Activated B cell treated with CpG ODN at 0.5 μM for 24 hours (primary cell): ENCODE measurements at regions not wholly inside any gene's neighbourhood (a gene's known extent, or its start where the extent isn't known, plus 50 kb on each side); places are given as distances from the start of the nearest gene placed in this dataset.

Experiments
- ATAC-seq: fragments of 200-7000 bp; cut with Tn5 transposase; one replicate; pipeline ENCODE4 v1.10.0; 2021; ENCODE audit warnings: low read depth, mild to moderate bottlenecking, moderate library complexity
- CTCF ChIA-PET: fragments of 350-600 bp; sonication (Branson Sonifier 250); formaldehyde crosslinking; loops from one replicate; lab custom pipeline; 2021; ENCODE audit warnings: antibody characterized with exemption; lab: Charles Lee
- POLR2A ChIA-PET: fragments of 350-600 bp; sonication (Branson Sonifier 250); formaldehyde crosslinking; loops from one replicate; lab custom pipeline; 2021; ENCODE audit warnings: antibody characterized with exemption; lab: Charles Lee
- DNase-seq: peaks from one replicate; pipeline ENCODE4 v3.0.0; 2022
- H3K27ac Mint-ChIP-seq: one replicate; pipeline ENCODE4 v1.8.0; 2020; ENCODE audit warnings: mixed read lengths
- H3K27me3 Mint-ChIP-seq: one replicate; pipeline ENCODE4 v1.8.0; 2021; ENCODE audit warnings: mixed read lengths
- H3K36me3 Mint-ChIP-seq: one replicate; pipeline ENCODE4 v1.8.0; 2021; ENCODE audit warnings: low read depth, mixed read lengths
- H3K4me1 Mint-ChIP-seq: one replicate; pipeline ENCODE4 v1.8.0; 2021; ENCODE audit warnings: mixed read lengths
- H3K4me3 Mint-ChIP-seq: one replicate; pipeline ENCODE4 v1.8.0; 2020; ENCODE audit warnings: mild to moderate bottlenecking, mixed read lengths
- H3K9me3 Mint-ChIP-seq: one replicate; pipeline ENCODE4 v1.8.0; 2020; ENCODE audit warnings: mixed read lengths
- CTCF ChIP-seq: fragments of 200-600 bp; IDR thresholded peaks from one replicate; pipeline ENCODE4 v1.8.0; 2022; ENCODE audit warnings: antibody characterized with exemption, mild to moderate bottlenecking
- intact Hi-C: fragments of 100-400 bp; cut with micrococcal nuclease; formaldehyde crosslinking; loops from one replicate; pipeline ENCODE4 v1.15.1; 2024

- H3K9me3 Mint-ChIP-seq = peaks cover 2% of the 10 kb centered on the region
- CTCF ChIA-PET = no interaction called here
- POLR2A ChIA-PET = interaction anchor here (0.6 kb wide), 1 partner anchor 310 kb away, joined by 3 read pairs; no protein-coding TSS in a partner anchor
- H3K36me3 Mint-ChIP-seq = no peaks in the 10 kb centered on the region
- ATAC-seq (peak; percentile 65), DNase-seq (no peak)
- TF ChIP-seq CTCF = no peak
- H3K4me3 Mint-ChIP-seq = peak overlapping the region; percentile 59
- no peaks in the 10 kb centered on the region for H3K4me1 Mint-ChIP-seq
- no peaks in the 10 kb centered on the region for H3K27me3 Mint-ChIP-seq
- intact Hi-C loops = no loop called here
- no peak overlapping the region for H3K27ac Mint-ChIP-seq
Observed at GRCh38 chr3:19702416-19703078, 231.5 kb downstream of the EFHB start.

DNA sequence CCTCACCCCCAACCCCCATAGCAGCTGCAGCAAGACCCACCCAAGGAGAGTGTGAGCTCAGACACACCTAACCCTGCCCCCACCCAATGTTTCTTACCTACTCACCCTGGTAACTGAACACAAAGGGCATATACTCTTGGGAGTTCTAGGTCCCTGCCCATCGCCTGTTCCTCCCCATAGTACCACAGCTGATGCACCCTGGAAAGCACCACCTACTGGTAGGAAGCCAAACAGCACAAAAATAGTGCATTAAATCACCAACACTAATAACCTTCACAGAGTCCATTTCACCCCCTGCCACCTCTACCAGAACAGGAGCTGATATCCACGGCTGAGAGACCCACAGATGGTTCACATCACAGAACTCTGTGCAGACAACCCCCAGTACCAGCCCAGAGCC lies 245.2 kb downstream of the EFHB start:
- intact Hi-C loops = no loop called here
- TF ChIP-seq CTCF = no peak
- Mint-ChIP-seq H3K4me1 (no peaks in the 10 kb centered on the region), H3K4me3 (no peak overlapping the region), H3K36me3 (peaks cover 4% of the 10 kb centered on the region), H3K27ac (no peak overlapping the region), H3K9me3 (peaks cover 34% of the 10 kb centered on the region), H3K27me3 (peaks cover 2% of the 10 kb centered on the region)
- DNase-seq (no peak), ATAC-seq (no peak)
- ChIA-PET CTCF (no interaction called here), POLR2A (no interaction called here)

DNA sequence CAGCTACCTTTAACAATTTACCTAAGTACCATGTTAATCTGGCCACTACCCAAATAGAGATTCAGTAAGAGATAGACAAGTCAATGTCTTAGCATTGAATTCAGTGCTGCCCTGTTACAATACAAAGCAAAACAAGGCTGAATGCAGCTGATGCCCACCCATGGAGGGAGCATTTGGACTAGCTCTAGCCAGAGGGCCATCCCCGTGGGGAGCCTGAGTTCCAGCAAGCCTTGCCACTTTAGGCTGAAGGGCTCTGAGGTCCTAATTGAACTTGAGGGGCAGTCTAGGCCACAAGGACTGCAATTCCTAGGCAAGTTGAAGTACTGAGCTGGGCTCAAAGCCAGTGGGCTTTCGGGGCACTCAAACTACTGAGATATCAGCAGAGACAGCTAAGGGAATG lies 265.9 kb downstream of the EFHB start:
- Mint-ChIP-seq H3K4me1 (no peaks in the 10 kb centered on the region), H3K27ac (no peak overlapping the region), H3K4me3 (no peak overlapping the region), H3K9me3 (no peaks in the 10 kb centered on the region), H3K36me3 (no peaks in the 10 kb centered on the region), H3K27me3 (no peaks in the 10 kb centered on the region)
- TF ChIP-seq CTCF = no peak
- ChIA-PET CTCF (interaction anchor here (1.7 kb wide), 1 partner anchor 321 kb away, joined by 5 read pairs; no protein-coding TSS in a partner anchor), POLR2A (no interaction called here)
- DNase-seq (no peak), ATAC-seq (no peak)
- intact Hi-C loops = no loop called here

- CTCF ChIA-PET = no interaction called here
- no peak for ATAC-seq
- DNase-seq = no peak
- Mint-ChIP-seq H3K27ac (no peak overlapping the region), H3K4me1 (no peaks in the 10 kb centered on the region), H3K27me3 (peaks cover 2% of the 10 kb centered on the region), H3K4me3 (no peak overlapping the region), H3K36me3 (peaks cover 1% of the 10 kb centered on the region), H3K9me3 (no peaks in the 10 kb centered on the region)
- POLR2A ChIA-PET = no interaction called here
- TF ChIP-seq CTCF = no peak
- intact Hi-C loops = no loop called here
Observed at GRCh38 chr3:19662486-19662885, 271.5 kb downstream of the EFHB start.

- TF ChIP-seq CTCF = no peak
- ATAC-seq = no peak
- H3K27ac Mint-ChIP-seq = no peak overlapping the region
- no peak overlapping the region for H3K4me3 Mint-ChIP-seq
- H3K4me1 Mint-ChIP-seq = no peaks in the 10 kb centered on the region
- peaks cover 22% of the 10 kb centered on the region for H3K9me3 Mint-ChIP-seq
- intact Hi-C loops = no loop called here
- no peak for DNase-seq
- ChIA-PET CTCF (no interaction called here), POLR2A (no interaction called here)
- no peaks in the 10 kb centered on the region for H3K27me3 Mint-ChIP-seq
- H3K36me3 Mint-ChIP-seq = peaks cover 8% of the 10 kb centered on the region
Observed at GRCh38 chr3:19652336-19652735, 281.7 kb downstream of the EFHB start.
